Esophagus muscularis mucosa (tissue), 4 donors: ENCODE measurements at regions not wholly inside any gene's neighbourhood (a gene's known extent, or its start where the extent isn't known, plus 50 kb on each side); places are given as distances from the start of the nearest gene placed in this dataset.
"Not testable (repeated sequence)": the region's sequence is repeated elsewhere in the genome, so short reads cannot be mapped to it uniquely, and the experiment has no call there.

Experiments used
- DNase-seq: peaks from one replicate; pipeline ENCODE4 v3.0.0-alpha.2; 2017; ENCODE audit errors: extremely low spot score
- H3K27ac ChIP-seq, 4 donors: fragments of 200-600 bp; sonication (generic); replicated peaks in 1 of 4; 1 replicate in 3 of 4; 2 replicates in 1 of 4; pipeline ENCODE4 v1.5.1; 2016 to 2019; ENCODE audit warnings: mild to moderate bottlenecking in 1 of 4
- H3K27me3 ChIP-seq, 4 donors: fragments of 200-600 bp; sonication (generic); one replicate each; pipeline versions ENCODE4 v1.5.1 to v1.6.0; 2016 to 2019
- H3K36me3 ChIP-seq, 4 donors: fragments of 200-600 bp; sonication (generic); one replicate each; pipeline ENCODE4 v1.5.1; 2016 to 2019
- H3K4me1 ChIP-seq, 4 donors: fragments of 200-600 bp; sonication (generic); one replicate each; pipeline ENCODE4 v1.5.1; 2016 to 2019
- H3K4me3 ChIP-seq, 4 donors: fragments of 200-600 bp; sonication (generic); 1 replicate in 2 of 4; 2 replicates in 2 of 4; pipeline ENCODE4 v1.5.1; 2016 to 2019; ENCODE audit warnings: mild to moderate bottlenecking in 4 of 4, moderate library complexity in 1 of 4
- H3K9me3 ChIP-seq, 4 donors: fragments of 200-600 bp; sonication (generic); 1 replicate in 3 of 4; 2 replicates in 1 of 4; pipeline ENCODE4 v1.5.1; 2016 to 2019
- EP300 ChIP-seq: sonication (generic); formaldehyde crosslinking; IDR thresholded peaks from one replicate; pipeline ENCODE4 v1.6.1; 2017; ENCODE audit warnings: antibody characterized with exemption
- POLR2A ChIP-seq: fragments of 450-650 bp; IDR thresholded peaks from one replicate; pipeline ENCODE4 v1.6.1; 2017; ENCODE audit warnings: antibody characterized with exemption, moderate library complexity, mild to moderate bottlenecking, low read depth
- POLR2AphosphoS5 ChIP-seq, 2 donors: sonication (generic); formaldehyde crosslinking; IDR thresholded peaks; one replicate each; pipeline ENCODE4 v1.6.1; 2017; ENCODE audit warnings: antibody characterized with exemption in 2 of 2
- WGBS: methylation state at CpG from one replicate; pipeline ENCODE4 v1.1.5; 2018; 5-methylcytosine and 5-hydroxymethylcytosine counted together
- intact Hi-C: fragments of 100-400 bp; cut with DNase I; formaldehyde crosslinking; loops from one replicate; pipeline ENCODE4 v1.15.1; 2023
- TF ChIP-seq, protein P1 (sequence below), 3 experiments: fragments of 200-600 bp in 2 of 3; fragments of 450-650 bp in 1 of 3; sonication (generic) in 2 of 3; IDR thresholded peaks; one replicate each; pipeline ENCODE4 v1.5.1; 2017 to 2019; ENCODE audit warnings: antibody characterized with exemption in 3 of 3, mild to moderate bottlenecking in 2 of 3, moderate library complexity in 1 of 3

DNA sequence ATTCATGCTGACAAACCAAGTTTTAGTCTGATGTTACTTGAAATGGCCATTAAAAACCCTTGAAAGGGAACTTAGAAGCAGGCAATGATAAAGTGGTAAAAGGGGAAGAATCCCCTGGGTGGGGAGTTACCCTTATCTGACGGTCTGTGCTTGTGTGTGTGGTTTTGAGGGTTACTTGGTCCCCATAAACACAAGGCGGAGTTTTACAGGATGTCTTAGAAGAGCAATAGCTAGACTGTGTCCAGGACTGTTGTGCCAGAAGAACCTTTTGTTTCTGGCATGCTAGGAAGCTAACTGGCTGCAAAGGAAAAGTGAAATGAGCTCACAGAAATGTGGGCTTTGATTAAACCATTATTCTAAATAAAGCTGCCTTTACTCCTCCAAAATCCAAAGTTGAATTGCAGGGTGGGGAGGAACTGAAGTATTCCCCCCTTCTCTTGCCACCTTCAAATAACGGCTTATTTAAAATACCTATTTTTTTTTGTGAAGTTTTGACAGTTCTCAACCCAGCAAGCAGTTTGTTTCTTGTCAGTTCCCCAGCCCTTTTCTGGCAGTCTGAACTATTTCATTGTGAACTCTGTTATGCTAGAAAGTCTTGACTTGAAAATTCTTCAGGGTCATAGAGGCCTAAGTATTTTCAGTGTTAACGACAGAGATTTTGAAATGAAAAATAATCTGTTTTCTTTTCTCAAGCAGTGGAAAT, 443.5 kb downstream of the OTOL1 start:
- Histone ChIP-seq H3K27me3 (no peaks in the 10 kb centered on the region), H3K36me3 (no peaks in the 10 kb centered on the region), H3K27ac (peak overlapping the region; percentile 18 to 65 (median 43)), H3K4me1 (peaks cover 0 to 22% (median 19%) of the 10 kb centered on the region in 4 donors), H3K4me3 (peak overlapping the region in 3 of 4 donors; percentile 14 to 24 (median 23)), H3K9me3 (no peaks in the 10 kb centered on the region)
- DNase-seq: no peak
- TF ChIP-seq, protein P1, sequence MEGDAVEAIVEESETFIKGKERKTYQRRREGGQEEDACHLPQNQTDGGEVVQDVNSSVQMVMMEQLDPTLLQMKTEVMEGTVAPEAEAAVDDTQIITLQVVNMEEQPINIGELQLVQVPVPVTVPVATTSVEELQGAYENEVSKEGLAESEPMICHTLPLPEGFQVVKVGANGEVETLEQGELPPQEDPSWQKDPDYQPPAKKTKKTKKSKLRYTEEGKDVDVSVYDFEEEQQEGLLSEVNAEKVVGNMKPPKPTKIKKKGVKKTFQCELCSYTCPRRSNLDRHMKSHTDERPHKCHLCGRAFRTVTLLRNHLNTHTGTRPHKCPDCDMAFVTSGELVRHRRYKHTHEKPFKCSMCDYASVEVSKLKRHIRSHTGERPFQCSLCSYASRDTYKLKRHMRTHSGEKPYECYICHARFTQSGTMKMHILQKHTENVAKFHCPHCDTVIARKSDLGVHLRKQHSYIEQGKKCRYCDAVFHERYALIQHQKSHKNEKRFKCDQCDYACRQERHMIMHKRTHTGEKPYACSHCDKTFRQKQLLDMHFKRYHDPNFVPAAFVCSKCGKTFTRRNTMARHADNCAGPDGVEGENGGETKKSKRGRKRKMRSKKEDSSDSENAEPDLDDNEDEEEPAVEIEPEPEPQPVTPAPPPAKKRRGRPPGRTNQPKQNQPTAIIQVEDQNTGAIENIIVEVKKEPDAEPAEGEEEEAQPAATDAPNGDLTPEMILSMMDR (IDR thresholded peaks at IDR 0.05): no peak
- no peak for TF ChIP-seq POLR2AphosphoS5 (IDR thresholded peaks at IDR 0.05)
- no peak for TF ChIP-seq EP300
- TF ChIP-seq POLR2A: no peak
- intact Hi-C loops: no loop called here
- 22% methylated on average over 4 of the region's 4 CpGs for WGBS

DNA sequence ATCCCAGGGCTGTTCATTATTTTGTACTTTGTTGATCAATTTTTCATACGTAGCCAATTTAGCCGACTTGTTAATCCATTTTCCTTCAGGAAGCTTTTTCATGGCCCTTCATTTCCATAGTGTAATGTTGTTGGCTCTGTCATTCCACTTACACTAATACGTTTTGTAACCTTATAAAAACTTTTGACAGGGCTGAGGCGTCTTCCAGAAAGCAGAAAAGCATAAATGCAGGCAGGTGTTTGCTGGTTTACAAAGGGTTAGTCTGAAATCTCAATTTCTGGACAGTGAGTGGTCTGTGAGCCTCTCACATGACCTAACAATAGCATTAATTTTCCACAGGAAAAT, 444.0 kb downstream of the OTOL1 start:
- H3K4me3 ChIP-seq: peak overlapping the region in 2 of 4 donors; percentile 14 to 24
- DNase-seq: no peak
- H3K36me3 ChIP-seq: no peaks in the 10 kb centered on the region
- peaks cover 0 to 22% (median 19%) of the 10 kb centered on the region in 4 donors for H3K4me1 ChIP-seq
- intact Hi-C loops: no loop called here
- H3K9me3 ChIP-seq: no peaks in the 10 kb centered on the region
- no peaks in the 10 kb centered on the region for H3K27me3 ChIP-seq
- TF ChIP-seq, protein P1 (IDR thresholded peaks at IDR 0.05): no peak
- TF ChIP-seq POLR2AphosphoS5 (IDR thresholded peaks at IDR 0.05) (no peak), POLR2A (no peak), EP300 (no peak)
- WGBS: 40% methylated on average over 4 of the region's 4 CpGs
- peak overlapping the region; percentile 18 to 65 (median 43) for H3K27ac ChIP-seq

DNA sequence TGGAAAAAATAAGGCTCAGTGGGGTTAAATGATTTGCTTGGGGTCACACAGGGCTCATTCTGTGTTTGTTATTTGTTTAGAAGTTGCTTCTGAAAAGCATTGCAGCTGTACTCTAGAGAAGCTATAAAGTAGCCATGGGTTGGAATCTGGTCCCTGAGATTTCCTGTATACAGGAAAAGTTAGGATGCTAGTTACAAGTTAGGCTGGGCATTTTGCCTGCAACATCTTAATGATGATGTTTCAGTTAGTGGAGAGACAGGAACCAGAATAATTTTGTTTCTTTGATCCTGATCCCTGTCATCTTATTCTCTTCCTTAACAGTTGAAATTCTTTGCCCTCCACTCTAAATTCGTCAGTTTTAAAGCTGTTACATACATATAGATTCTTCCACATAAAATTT, 445.3 kb downstream of the OTOL1 start:
- no peaks in the 10 kb centered on the region for H3K36me3 ChIP-seq
- H3K9me3 ChIP-seq: no peaks in the 10 kb centered on the region
- WGBS: 61% methylated on average over 1 of the region's 1 CpG
- peaks cover 0 to 22% (median 19%) of the 10 kb centered on the region in 4 donors for H3K4me1 ChIP-seq
- H3K27me3 ChIP-seq: no peaks in the 10 kb centered on the region
- no peak overlapping the region for H3K4me3 ChIP-seq
- DNase-seq: no peak
- TF ChIP-seq, protein P1 (IDR thresholded peaks at IDR 0.05): no peak
- TF ChIP-seq POLR2A (no peak), POLR2AphosphoS5 (IDR thresholded peaks at IDR 0.05) (no peak)
- intact Hi-C loops: no loop called here
- no peak overlapping the region for H3K27ac ChIP-seq

DNA sequence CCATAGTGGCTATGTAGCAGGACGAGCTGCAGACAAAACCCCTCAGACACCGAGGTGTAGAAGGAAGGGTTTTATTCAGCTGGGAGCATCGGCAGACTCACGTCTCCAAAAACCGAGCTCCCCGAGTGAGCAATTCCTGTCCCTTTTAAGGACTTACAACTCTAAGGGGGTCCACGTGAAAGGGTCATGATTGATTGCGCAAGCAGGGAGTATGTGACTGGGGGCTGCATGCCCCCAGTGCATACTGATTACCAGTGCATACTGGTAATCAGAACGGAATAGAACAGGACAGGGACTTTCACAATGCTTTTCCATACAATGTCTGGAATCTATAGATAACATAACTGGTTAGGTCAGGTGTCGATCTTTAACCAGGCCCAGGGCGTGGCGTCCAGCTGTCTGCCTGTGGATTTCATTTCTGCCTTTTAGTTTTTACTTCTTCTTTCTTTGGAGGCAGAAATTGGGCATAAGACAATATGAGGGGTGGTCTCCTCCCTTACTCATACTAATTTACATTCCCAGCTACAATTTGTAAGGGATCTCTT, 447.3 kb downstream of the OTOL1 start:
- H3K9me3 ChIP-seq, H3K27me3 ChIP-seq, DNase-seq, intact Hi-C loops, H3K36me3 ChIP-seq, H3K27ac ChIP-seq, H3K4me3 ChIP-seq: not testable (repeated sequence)
- peaks cover 0 to 24% (median 19%) of the 10 kb centered on the region in 4 donors for H3K4me1 ChIP-seq
- 90% methylated on average over 12 of the region's 12 CpGs for WGBS

DNA sequence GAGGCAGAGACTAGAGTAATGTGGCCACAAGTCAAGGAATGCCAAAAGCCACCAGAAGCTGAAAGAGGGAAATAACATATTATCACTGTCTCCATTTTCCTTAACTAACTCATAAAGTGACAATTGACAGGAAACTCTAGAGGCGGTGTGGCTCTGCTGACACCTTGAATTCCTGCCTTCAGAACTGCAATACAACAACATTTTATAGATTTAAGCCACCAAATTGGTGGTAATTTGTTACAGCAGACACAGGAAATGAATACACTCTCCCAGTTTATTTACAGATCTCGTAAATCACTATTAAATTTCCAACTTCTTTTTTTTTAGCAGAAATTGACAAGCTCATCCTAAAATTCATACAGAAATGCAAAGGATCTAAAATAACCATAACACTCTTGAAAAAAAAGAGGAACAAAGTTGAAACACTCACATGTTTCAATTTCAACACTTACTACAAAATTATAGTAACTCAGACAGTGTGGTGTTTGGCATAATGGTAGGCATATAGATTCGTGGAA, 449.9 kb downstream of the OTOL1 start:
- intact Hi-C loops: no loop called here
- no peak for DNase-seq
- WGBS: 61% methylated on average over 3 of the region's 3 CpGs

More for the DNA sequence above, 449.9 kb downstream of the OTOL1 start:
- H3K36me3 ChIP-seq: no peaks in the 10 kb centered on the region
- H3K4me3 ChIP-seq: no peak overlapping the region
- H3K27me3 ChIP-seq: no peaks in the 10 kb centered on the region
- TF ChIP-seq POLR2AphosphoS5 (IDR thresholded peaks at IDR 0.05) (no peak), EP300 (no peak), POLR2A (no peak)
- TF ChIP-seq, protein P1 (IDR thresholded peaks at IDR 0.05): no peak
- no peak overlapping the region for H3K27ac ChIP-seq
- no peaks in the 10 kb centered on the region for H3K9me3 ChIP-seq
- H3K4me1 ChIP-seq: peaks cover 0 to 13% (median 6%) of the 10 kb centered on the region in 4 donors
